HG02852 (cell line): ENCODE measurements at regions not wholly inside any gene's neighbourhood (a gene's known extent, or its start where the extent isn't known, plus 50 kb on each side); places are given as distances from the start of the nearest gene placed in this dataset.

Experiments
- ATAC-seq: cut with Tn5 transposase; IDR thresholded peaks from one replicate; pipeline ENCODE4 v1.9.1; 2021; ENCODE audit warnings: mild to moderate bottlenecking, moderate library complexity; ENCODE audit not compliant: unreplicated experiment

DNA sequence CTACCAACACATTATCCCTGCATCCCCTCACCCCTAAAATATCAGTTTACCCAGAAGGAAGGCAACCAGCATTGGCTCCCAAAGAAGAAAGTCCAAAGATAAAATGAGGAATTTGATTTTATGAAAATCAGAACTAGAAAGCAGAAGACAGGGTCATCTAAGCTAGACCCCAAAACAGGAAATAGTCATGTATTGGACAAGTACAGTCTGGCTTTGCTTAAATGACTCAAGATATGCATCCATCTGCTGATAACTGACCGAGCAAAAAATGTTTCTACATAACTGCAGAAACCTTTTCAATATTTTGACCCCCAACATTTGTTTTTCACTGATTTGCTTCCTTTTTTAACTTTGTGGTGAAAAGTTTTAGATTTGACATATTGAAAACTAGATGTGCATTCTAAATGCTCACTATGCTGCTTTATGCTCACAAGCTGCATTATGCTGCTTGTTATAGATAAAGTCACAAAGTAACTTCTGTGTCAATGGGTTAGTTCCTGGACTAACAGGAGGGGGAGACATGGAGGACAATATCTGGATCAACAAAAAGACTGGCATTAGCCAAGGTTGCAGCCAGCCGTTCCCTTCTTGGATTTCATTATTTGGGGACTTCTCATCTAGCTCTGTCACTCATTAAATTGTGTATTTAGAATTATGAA, 227.0 kb downstream of the INHBA start:
- ATAC-seq, result no peak

DNA sequence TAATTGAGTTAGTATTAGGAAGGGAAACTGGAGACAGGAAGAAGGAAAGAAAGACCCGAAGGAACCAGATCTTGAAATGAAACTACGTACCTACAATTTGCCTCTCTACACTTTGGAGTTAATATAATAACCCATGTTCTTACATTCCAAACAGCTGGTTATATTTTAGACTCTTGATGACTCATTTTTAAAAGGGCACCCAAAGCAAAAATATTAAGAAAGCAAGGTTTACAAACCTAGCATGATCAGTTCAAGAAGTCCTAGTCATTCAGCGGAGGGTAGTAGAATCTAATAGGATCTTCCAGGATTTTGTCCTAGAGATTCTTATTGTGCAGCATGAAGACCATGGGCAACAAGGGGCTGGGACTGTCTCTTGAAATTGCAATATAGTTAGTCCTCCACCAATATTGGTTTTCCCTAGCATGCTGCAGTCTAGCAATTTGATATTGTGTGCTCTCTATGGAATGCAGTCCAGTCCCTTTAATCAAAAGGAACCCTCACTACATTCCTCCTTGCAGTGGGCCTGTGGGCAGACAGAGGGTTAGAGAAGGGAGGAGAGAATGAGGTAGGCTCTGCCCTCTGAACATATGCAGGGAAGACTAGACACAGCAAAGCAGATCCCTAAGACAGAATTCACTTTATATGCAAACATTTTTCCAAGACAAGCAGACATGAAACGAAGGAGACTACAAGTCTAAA, 230.3 kb downstream of the INHBA start:
- ATAC-seq, result no peak

DNA sequence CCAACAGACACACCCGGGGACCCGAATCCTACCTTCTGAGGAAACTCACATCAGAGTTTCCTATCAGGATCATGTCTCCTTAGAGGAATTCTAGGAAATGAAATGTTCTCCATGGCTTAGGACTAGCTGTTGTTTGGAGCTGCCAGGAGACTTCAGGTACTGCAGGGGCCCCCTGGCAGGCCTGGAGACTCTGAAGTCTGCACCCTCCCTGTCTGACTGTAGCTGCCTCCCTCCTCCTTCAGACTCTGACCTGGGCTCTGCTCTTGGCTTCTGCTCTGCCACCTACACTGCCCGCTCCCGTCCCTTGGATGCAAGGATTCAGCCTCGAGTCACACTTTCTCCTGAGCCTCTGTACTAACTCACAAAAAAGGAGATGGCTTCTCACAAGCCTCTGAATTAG, 232.8 kb downstream of the INHBA start:
- ATAC-seq, result no peak

DNA sequence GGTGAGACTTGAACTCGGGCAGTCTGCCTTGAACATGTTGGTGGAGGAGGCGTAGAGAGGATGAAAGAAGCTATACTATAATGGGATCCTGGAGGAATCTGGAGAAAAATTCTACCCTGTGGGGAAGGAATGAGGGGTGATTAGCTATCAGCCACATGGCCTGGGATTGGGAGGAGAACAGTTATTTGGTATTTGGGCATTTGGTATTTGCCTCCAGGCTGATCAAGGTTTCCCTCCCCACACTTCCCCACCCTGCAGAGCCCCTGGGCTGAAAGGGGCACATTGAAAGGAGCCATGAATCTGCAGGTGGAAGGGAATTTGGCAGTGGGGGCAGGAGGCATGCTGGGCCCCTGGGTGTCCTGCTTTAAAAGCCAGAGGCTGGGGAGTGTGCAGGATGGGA, 235.3 kb downstream of the INHBA start:
- ATAC-seq, result no peak

DNA sequence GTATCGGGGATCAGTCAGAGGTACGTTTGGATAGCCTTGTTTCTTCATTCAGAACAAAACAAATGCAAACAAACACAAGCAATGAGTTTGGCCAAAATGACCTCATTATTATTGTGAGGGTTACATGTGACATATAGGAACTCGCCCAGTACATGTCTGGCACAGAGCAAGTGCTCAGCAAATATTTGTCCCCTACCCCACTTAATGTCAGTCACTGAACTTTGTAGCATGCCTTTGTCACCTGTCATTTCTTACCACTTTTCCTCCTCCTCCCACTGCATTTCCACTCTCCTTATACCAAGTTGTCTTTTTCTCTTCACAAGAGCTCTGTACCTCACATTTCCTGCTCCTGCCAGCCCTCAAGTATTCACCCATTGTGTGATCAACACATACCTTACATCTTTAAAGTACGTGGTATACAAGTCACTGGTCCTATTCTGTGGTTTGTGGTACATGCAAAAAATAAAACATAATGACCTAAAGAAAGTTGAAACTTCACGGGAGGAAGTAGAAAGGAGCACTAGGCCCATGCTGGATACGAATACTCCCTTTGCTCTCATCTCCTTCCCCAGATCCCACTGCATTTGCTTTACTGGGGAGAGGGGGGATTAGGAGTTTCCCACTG, 236.0 kb downstream of the INHBA start:
- ATAC-seq, result no peak

DNA sequence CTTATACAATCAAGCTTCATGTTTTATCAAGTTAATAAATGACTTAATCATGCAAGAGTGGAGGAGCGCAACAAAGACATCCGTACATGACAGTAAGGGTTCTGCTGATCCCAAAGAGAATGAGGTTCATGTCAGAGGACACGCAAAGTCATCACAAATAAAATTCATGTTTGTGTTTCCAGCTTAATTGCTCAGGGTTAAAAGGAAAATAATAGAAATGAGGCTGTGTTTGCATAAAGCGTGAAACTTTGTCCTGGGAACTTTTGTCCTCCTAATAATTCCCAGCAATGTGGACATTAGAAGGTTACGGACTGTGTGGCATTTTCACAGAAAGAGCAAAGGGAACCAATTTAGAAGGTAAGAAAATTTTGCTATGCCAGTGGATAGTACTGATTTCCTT, 237.3 kb downstream of the INHBA start:
- no peak for ATAC-seq

DNA sequence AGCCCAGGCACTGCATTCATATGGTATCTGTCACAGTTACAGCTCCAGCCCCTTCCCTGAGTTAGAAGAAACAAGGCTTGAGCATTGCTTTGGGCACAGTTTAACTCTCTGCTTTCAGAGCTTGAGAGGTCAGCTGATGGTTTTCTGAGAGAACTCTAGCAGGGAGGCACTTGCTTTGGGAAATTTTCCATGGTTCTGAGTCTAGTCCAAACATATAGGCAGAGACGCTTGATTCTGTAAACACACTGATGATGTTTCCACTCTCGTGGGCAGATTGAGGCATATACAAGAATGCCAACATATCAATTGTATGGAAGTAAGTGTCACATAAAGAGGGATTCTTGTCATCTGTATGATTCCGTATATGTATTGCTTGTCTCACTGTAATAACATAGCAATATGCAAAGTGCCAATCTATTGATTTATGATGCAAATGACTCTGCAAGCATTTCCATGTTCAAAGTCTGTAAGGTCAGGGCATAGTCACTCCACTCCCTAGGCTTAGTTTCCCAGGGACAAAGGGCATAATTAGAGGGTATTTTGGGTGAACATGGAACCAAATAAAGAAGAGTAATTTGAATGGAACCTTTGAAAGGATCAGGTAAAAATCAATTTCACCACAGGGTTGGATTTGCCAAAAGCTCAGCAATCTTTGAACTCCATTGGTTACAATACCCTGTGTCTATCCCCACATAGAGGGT, 239.0 kb downstream of the INHBA start:
- no peak for ATAC-seq

DNA sequence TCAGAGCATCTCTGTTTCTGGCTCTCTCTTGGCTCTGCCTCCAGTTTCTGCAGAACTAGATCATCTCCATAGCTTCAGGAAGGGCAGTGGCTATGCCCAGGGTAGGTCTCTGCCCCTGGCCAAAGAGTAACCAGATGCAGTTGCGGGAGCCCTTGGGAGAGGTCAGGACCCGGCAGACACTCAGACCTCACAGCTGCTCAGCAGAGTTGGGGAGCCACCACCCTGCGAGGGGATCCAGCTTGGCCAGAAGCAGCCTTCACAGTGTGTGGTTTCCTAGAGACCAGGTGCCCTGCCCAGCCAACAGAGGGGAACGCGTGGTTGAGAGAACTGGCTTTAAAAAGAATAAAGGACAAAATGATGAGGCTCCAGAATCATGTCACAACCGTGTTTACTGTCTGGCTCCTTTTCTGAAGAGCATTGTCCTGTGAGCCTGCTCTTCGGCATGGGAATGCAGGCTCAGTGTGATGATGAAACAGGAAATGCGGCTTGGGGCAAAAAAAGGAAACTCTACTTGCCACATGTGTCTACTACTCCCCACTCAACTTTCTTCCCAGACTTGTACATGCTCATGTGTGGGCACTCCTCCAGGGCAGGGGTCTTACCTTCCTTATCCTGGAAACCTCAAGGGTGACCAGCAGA, 243.1 kb downstream of the INHBA start:
- ATAC-seq, result no peak

DNA sequence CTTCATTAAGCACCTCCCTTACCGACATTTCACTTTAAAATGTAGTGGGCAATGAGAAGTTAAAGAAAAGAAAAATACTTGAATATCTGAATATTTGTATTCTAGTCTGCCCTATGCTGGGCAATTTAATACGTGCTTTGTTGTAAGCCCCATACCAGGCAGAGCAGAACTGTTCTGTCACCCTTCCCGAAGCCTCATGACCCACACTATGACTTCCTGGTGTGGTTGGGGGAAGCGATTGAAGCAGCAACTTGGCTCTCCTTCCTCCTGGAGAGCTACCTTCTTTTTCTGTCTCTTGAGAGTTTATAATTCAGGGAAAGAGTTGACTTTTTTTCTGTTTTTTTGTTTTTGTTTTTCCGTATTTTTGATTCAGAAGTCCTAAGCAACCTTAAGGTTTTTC, 243.7 kb downstream of the INHBA start:
- ATAC-seq, result no peak

DNA sequence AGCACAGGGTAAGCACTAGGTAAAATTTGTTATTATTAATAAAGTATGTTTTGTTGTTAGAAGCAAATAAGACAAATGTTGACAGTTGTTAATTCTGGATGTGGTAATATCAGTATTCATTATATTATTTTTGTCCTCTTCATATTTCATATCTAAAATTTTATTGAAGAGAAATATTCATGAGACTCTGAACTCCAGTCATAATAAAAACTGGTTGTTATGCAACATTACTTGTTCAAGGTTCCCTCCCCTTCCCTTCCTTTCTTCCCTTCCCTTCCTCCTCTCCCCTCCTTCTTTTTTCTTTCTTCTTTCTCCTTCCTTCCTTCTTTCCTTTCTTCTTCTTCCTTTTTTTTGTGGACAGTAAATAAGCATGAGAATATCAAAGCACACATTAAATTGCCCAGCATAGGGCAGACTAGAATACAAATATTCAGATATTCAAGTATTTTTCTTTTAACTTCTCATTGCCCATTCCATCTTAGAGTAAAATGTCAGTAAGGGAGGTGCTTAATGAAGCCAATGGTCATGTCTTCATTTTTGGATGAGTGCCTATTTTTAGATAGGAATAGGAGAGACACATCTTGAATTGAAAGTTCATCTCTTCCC, 245.0 kb downstream of the INHBA start:
- ATAC-seq, result no peak

DNA sequence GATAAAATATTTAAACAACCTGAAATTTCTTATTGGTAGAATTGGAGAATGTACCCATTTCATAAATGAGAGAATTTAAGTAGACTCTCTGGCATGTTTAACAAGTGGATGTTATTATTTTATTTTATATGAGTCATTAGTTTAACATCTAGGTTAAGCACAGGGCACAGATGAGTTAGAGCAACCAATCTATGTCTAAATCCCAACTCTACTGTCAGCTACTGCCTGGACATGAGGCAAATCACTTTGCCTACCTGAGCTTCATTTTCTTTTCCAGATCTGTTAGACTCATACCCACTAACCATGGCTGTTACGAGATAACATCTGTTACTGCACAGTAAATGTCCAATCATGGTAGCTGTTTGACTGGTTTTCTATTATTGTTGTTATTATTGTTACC, 251.1 kb downstream of the INHBA start:
- no peak for ATAC-seq

DNA sequence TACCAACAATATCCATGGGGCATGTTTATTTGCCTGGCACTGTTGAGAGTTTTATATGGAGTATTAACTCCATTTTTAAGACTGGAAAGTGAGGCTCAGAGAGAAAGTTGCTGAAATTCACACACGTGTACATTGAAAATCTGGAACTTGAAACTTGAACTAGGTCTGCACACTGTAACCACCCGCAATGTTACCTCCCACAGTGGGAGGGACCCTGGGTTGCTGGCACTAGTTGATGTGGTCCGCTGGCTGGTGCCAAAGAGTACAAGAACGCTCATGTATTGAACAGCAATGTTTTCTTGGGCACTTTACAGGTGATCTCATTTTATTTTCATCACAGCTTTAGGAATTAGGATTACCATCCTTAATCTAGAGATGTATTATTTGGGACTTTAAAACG, 253.2 kb downstream of the INHBA start:
- ATAC-seq, result no peak

DNA sequence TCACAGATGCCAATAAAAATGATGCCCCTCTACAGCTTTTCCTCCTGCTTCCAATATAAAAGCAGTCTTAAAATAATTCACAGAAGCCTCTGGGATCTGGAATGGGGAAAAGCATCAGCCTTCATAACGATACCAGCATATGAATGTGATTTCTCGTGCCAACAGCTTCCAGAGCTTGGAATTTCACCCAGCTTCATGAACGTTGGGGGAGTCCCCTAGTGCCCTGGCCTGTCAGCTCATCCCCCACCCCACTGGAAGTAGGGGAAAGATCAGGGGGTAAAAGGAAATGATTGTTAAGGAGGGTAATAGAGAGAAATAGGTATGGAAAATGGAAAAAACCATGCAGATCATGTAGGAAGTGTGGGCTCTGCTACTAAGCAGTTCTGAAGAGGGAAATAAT, 253.6 kb downstream of the INHBA start:
- ATAC-seq, result no peak

DNA sequence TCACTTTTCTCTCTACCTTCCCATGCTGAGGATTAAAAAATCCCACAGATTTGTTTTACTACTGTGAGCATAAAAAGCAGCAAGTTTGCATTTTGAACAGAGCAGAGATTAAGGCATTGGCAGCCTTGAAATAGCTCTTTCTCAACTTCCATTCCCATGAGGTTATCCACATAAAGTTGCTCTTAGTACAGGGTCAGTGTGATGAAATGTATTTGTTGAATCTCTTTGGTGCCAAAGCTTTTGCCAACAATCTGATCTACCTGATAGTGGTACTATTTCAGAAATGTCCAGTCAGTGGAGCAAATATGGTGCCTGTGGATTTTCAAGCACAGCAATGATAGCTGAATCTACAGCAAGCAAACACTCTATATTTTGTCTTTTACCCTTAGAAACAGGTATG, 254.8 kb downstream of the INHBA start:
- ATAC-seq, result no peak

DNA sequence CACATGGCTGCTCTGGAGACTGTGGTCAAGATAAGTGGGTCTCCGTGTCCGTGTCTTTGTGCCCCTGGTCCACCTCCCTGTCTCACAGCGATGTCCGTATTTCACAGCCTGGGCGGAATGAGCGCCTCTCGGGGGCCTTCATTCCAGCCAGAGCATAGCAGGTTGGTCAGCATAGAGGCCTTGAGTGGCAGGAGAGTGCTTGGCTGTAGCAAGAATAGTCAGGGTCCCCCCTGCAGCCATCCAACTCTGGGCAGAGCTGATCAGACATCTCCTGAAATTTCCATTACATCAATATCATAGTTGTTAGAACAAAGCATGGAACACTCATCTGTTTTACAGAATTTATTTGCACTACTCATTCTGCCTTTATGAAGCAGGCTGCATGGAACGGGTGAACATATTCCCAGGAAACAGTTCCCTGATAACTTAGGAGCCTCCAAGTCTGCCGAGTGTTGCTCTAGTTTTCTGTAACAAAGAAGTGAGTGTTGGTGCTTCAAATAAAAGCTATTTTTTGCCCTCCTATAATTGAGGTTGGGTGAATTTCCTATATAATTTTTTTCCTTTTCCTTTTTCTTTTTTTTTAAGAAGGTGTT, 255.3 kb downstream of the INHBA start:
- ATAC-seq, result no peak

DNA sequence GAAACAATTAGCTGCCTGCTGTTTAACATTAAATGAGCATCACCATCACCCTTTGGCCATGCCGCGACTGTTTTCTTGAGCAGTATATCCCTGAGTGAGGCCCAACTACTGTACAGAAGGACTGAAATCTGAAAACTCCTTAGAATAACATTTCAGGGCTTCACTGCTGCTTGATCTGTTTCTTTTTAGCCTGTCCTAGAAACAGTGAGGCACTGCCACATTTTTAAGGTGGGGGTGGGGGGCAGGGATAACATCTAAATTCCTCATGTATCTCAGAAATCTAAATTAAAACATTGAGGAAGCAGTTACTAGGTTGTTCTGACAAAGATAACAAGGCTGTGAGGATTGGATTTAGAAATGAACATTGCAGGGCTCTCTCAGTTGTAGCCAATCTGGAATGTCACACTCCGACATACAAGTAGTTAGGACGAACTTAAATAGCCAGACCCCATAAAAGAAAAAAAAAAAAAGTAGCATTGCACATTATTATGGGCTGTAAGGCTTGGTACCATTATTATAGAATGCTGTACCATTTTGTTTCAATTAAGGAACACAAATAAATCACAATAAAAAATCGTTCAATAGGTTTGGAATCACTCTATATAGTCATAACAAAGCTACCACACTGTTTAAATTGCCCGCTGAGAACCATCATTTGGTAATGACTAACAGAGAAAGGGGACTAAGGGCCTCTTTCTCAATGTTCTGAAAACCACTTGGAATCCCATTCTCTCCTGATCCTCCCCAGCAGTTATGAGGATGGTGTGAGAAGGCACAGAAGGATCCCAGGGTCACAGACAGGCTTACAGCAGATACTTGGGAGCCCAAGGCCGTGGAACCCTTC, 256.1 kb downstream of the INHBA start:
- ATAC-seq, result no peak

DNA sequence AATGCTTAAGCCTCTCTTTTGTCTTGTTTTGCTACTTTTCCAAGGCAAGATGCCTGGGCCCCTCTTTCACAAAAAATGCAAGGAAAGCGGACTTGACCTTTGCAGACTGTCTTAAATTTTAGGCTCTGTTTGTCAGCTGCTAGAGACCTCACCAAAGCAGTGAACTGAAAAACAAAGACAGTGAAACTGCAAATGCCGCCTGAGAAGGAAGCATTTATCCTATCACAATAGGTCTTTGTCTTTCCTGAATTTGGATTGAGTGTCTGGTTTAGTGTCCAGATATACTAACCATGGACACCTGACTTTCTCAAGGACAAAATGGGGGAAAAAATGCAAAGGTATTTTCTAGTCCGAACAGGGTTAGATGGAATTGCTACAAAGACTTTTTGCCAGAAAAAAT, 256.9 kb downstream of the INHBA start:
- no peak for ATAC-seq

DNA sequence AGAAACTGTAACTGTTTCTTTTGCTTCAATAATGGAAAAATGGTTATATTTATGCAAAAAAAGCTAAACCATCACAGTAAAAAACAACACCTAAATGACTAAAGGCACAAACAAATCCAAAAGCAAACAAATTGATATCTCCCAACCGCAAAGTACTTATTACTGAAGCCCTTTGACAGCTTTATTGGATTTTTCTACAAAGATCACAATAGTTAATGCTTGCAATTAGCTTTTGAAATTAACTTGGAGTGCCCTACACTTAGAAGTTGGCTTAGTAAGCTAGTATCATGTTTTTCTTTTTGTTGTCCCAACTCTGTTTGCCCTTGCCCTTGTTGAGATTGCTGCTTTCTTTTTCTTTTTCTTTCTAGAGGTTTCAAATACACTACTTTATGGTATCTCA, 257.5 kb downstream of the INHBA start:
- ATAC-seq, result no peak

DNA sequence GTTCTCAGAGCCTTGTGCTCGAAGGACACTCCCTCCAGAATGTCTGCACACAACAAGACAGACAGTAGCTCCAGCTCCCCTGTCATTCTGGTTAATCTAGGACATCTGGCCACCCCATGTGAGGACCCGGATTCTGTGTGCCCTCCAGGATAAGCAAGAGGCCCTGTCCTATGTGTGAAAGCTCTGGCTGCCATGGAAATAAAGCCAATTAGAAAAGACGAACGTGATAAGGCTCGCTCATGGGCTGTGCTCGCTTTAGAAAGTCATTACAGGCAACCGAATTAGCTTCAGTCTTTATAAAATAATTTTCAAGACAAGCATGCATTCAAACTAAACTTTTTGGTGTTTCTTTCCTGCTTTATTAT, 263.4 kb downstream of the INHBA start:
- no peak for ATAC-seq
